GM12874 (cell line): ENCODE measurements at regions not wholly inside any gene's neighbourhood (a gene's known extent, or its start where the extent isn't known, plus 50 kb on each side); places are given as distances from the start of the nearest gene placed in this dataset.

Source experiments
- CTCF ChIP-seq: IDR thresholded peaks from 2 replicates; pipeline ENCODE4 v1.5.1; 2011; ENCODE audit warnings: low read depth, mild to moderate bottlenecking, control low read depth, low read length, moderate library complexity; ENCODE audit not compliant: insufficient read depth

- TF ChIP-seq CTCF = no peak
These were observed 333.5 kb upstream of the ACTBL2 start for GRCh38 chr5:57816108-57816507.

- TF ChIP-seq CTCF = no peak
These were observed 323.1 kb upstream of the ACTBL2 start for GRCh38 chr5:57805732-57806131.

GRCh38 chr5:57805170-57805569 lies 322.6 kb upstream of the ACTBL2 start:
- no peak for TF ChIP-seq CTCF

GRCh38 chr5:57804505-57804904 lies 321.9 kb upstream of the ACTBL2 start:
- TF ChIP-seq CTCF = no peak

- TF ChIP-seq CTCF = no peak
These were observed 321.4 kb upstream of the ACTBL2 start for GRCh38 chr5:57804007-57804444.

- TF ChIP-seq CTCF = no peak
These were observed 319.5 kb upstream of the ACTBL2 start for GRCh38 chr5:57802131-57802530.

- TF ChIP-seq CTCF = no peak
These were observed 312.6 kb upstream of the ACTBL2 start for GRCh38 chr5:57795203-57795602.

GRCh38 chr5:57791875-57792274 lies 309.3 kb upstream of the ACTBL2 start:
- TF ChIP-seq CTCF = no peak
